Endothelial cell of umbilical vein (primary cell): ENCODE measurements at regions not wholly inside any gene's neighbourhood (a gene's known extent, or its start where the extent isn't known, plus 50 kb on each side); places are given as distances from the start of the nearest gene placed in this dataset.

Source experiments
- CTCF ChIP-seq, 2 donors: IDR thresholded peaks; 1 replicate in 1 of 2; 2 replicates in 1 of 2; pipeline ENCODE4 v1.5.1; 2011; ENCODE audit warnings: low read length in 2 of 2, mild to moderate bottlenecking in 2 of 2, moderate library complexity in 2 of 2, control low read depth in 1 of 2, inconsistent platforms in 1 of 2, low read depth in 1 of 2; ENCODE audit not compliant: insufficient read depth in 1 of 2; ENCODE audit errors: extremely low read depth in 1 of 2
- FOS ChIP-seq: IDR thresholded peaks from 2 replicates; pipeline ENCODE4 v1.6.1; 2011; ENCODE audit warnings: mild to moderate bottlenecking, low read length, moderate library complexity, borderline replicate concordance; ENCODE audit not compliant: insufficient read depth
- POLR2AphosphoS5 ChIP-seq: IDR thresholded peaks from 2 replicates; pipeline ENCODE4 v1.6.1; 2012; ENCODE audit warnings: low read depth, mild to moderate bottlenecking, control low read depth, low read length, moderate library complexity; ENCODE audit not compliant: insufficient read depth

- no peak for TF ChIP-seq CTCF (IDR thresholded peaks at IDR 0.05; ENCODE audit: extremely low read depth in 1 of 2, insufficient read depth in 1 of 2, low read depth in 1 of 2, low read length in 2 of 2)
- TF ChIP-seq FOS, result no peak
- no peak for TF ChIP-seq POLR2AphosphoS5
Measured at GRCh38 chr2:137809837-137810236, 154.4 kb upstream of the HNMT start.
